Rectal smooth muscle tissue (tissue), 1 donor: ENCODE measurements at regions not wholly inside any gene's neighbourhood (a gene's known extent, or its start where the extent isn't known, plus 50 kb on each side); places are given as distances from the start of the nearest gene placed in this dataset.

Source experiments
- H3K27ac ChIP-seq: one replicate; pipeline ENCODE4 v1.7.0; 2013; ENCODE audit warnings: low read depth, low read length, inconsistent platforms
- H3K27me3 ChIP-seq: one replicate; pipeline ENCODE4 v1.7.0; 2013; ENCODE audit warnings: low read length; ENCODE audit not compliant: control insufficient read depth, insufficient read depth
- H3K36me3 ChIP-seq: one replicate; pipeline ENCODE4 v1.7.0; 2013; ENCODE audit warnings: low read length; ENCODE audit not compliant: control insufficient read depth, insufficient read depth
- H3K4me1 ChIP-seq: one replicate; pipeline ENCODE4 v1.7.0; 2013; ENCODE audit warnings: low read length; ENCODE audit not compliant: control insufficient read depth, insufficient read depth
- H3K4me3 ChIP-seq: one replicate; pipeline ENCODE4 v1.7.0; 2013; ENCODE audit warnings: low read length
- H3K9ac ChIP-seq: one replicate; pipeline ENCODE4 v1.7.0; 2013; ENCODE audit warnings: low read length

GRCh38 chr5:82346399-82347165, 68.4 kb upstream of the RPS23 start:
- no peak overlapping the region for H3K4me3 ChIP-seq
- H3K27ac ChIP-seq = peak overlapping the region; percentile 33
- H3K27me3 ChIP-seq = no peaks in the 10 kb centered on the region
- no peak overlapping the region for H3K9ac ChIP-seq
- H3K4me1 ChIP-seq = no peaks in the 10 kb centered on the region
- H3K36me3 ChIP-seq = no peaks in the 10 kb centered on the region

- no peaks in the 10 kb centered on the region for H3K36me3 ChIP-seq
- H3K4me3 ChIP-seq = no peak overlapping the region
- no peaks in the 10 kb centered on the region for H3K27me3 ChIP-seq
- H3K4me1 ChIP-seq = no peaks in the 10 kb centered on the region
- no peak overlapping the region for H3K9ac ChIP-seq
- H3K27ac ChIP-seq = no peak overlapping the region
These were observed 67.0 kb upstream of the RPS23 start for GRCh38 chr5:82345108-82345507.

DNA sequence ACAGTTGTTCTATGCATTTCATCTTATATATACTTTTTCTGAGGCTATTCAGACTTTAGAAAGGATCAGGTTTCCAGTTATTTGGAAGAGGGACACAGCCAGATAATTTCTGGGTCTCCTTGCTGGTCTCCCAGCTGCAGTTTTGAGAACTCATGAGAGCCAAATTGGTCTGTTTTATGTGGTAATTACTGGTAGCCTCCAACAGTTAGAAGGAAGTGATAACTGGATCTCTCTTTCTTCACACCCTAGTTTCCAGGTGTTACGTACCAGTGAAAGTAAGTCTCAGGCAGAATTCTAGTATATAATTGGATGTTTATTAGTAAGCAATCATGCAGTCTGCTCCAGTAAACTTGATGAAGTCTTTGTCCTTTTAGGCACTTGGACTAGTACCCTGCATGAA, 63.2 kb upstream of the RPS23 start:
- H3K36me3 ChIP-seq = no peaks in the 10 kb centered on the region
- no peaks in the 10 kb centered on the region for H3K4me1 ChIP-seq
- no peak overlapping the region for H3K9ac ChIP-seq
- no peak overlapping the region for H3K4me3 ChIP-seq
- H3K27me3 ChIP-seq = no peaks in the 10 kb centered on the region
- no peak overlapping the region for H3K27ac ChIP-seq

GRCh38 chr5:82340799-82341198, 62.6 kb upstream of the RPS23 start:
- Histone ChIP-seq H3K27me3 (no peaks in the 10 kb centered on the region), H3K36me3 (no peaks in the 10 kb centered on the region), H3K4me3 (no peak overlapping the region), H3K4me1 (no peaks in the 10 kb centered on the region), H3K27ac (no peak overlapping the region), H3K9ac (no peak overlapping the region)

GRCh38 chr5:82339792-82340191, 61.6 kb upstream of the RPS23 start:
- Histone ChIP-seq H3K27ac (no peak overlapping the region), H3K9ac (no peak overlapping the region), H3K4me3 (no peak overlapping the region), H3K36me3 (no peaks in the 10 kb centered on the region), H3K27me3 (no peaks in the 10 kb centered on the region), H3K4me1 (peaks cover 1% of the 10 kb centered on the region)

DNA sequence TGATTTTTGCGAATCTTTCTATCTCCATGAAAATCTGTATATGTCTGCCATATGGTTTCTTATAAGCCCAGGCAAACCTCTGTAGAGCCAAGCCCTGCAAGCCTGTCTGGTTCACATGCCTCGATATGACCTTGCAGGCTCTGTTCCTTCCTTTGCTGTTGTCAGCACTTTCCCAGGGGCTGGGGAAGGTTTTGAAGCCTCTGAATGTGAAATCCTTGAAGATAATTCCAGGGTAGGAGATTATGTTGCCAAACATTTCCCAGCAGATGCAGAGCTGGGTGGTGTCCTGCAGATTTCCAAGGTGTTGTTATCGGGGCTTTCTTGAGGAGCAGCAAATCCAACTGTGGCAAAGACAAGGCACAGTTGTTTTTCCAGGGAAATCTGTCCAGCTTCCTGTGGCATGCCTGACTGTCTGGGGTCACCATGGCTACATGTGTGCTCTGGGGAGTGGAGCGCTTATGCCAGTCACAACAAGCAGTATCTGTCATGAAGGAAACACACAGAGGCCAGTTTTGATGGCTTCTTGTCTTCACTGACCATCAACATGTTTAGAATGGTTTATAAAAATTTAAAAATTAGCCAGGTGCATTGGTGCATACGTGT, 60.7 kb upstream of the RPS23 start:
- no peaks in the 10 kb centered on the region for H3K36me3 ChIP-seq
- H3K4me3 ChIP-seq = no peak overlapping the region
- H3K4me1 ChIP-seq = peaks cover 6% of the 10 kb centered on the region
- no peaks in the 10 kb centered on the region for H3K27me3 ChIP-seq
- no peak overlapping the region for H3K9ac ChIP-seq
- H3K27ac ChIP-seq = no peak overlapping the region

GRCh38 chr5:82336959-82337351, 58.8 kb upstream of the RPS23 start:
- Histone ChIP-seq H3K4me1 (peaks cover 6% of the 10 kb centered on the region), H3K36me3 (no peaks in the 10 kb centered on the region), H3K9ac (no peak overlapping the region), H3K27ac (no peak overlapping the region), H3K4me3 (no peak overlapping the region), H3K27me3 (no peaks in the 10 kb centered on the region)

DNA sequence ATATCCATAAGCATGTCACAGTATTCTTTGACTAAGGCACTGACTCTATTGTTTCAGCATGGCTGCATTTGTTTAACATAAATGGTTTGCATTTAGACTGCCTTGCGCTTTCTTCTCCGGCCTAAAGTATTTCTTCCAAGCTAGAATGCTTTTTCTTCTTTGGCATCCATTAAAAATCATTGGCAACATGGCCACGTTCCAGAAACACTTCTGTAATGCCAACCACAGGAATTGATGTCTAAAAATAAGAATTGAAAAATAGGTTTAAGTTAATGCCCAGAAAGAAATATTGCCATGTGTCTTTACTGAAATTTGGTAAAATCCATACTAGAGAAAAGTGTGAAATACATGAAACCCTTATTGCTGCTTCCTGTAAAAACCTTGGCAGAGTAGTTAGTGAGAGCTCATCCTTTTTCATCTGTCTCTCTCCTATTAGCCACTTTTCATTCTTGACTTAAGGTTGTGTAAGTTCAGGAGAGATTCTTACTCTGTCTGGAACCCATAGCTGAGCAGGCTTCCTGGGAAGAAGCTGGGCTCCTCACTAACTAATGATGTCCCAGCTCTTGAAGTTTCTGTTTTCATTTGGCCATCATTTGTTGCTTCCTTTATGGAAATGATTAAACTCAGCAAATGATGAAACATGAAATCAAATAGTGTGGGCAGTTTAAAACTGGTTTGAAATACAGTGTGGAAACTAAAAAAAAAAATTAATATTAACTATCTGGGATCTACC, 58.2 kb upstream of the RPS23 start:
- no peak overlapping the region for H3K27ac ChIP-seq
- H3K27me3 ChIP-seq = no peaks in the 10 kb centered on the region
- H3K4me1 ChIP-seq = peaks cover 6% of the 10 kb centered on the region
- no peak overlapping the region for H3K4me3 ChIP-seq
- H3K36me3 ChIP-seq = no peaks in the 10 kb centered on the region
- H3K9ac ChIP-seq = no peak overlapping the region

GRCh38 chr5:82335806-82336205, 57.7 kb upstream of the RPS23 start:
- no peaks in the 10 kb centered on the region for H3K36me3 ChIP-seq
- H3K27ac ChIP-seq = no peak overlapping the region
- no peak overlapping the region for H3K4me3 ChIP-seq
- H3K9ac ChIP-seq = no peak overlapping the region
- peaks cover 6% of the 10 kb centered on the region for H3K4me1 ChIP-seq
- H3K27me3 ChIP-seq = no peaks in the 10 kb centered on the region

- H3K9ac ChIP-seq = no peak overlapping the region
- no peaks in the 10 kb centered on the region for H3K36me3 ChIP-seq
- H3K4me1 ChIP-seq = peaks cover 6% of the 10 kb centered on the region
- H3K4me3 ChIP-seq = no peak overlapping the region
- H3K27me3 ChIP-seq = no peaks in the 10 kb centered on the region
- H3K27ac ChIP-seq = peak overlapping the region; percentile 6
These were observed 56.7 kb upstream of the RPS23 start for GRCh38 chr5:82334856-82335255.

GRCh38 chr5:82334085-82334692, 56.0 kb upstream of the RPS23 start:
- Histone ChIP-seq H3K27ac (no peak overlapping the region), H3K4me3 (no peak overlapping the region), H3K36me3 (no peaks in the 10 kb centered on the region), H3K4me1 (peaks cover 6% of the 10 kb centered on the region), H3K9ac (no peak overlapping the region), H3K27me3 (no peaks in the 10 kb centered on the region)

- Histone ChIP-seq H3K36me3 (no peaks in the 10 kb centered on the region), H3K9ac (no peak overlapping the region), H3K4me3 (no peak overlapping the region), H3K27me3 (no peaks in the 10 kb centered on the region), H3K27ac (no peak overlapping the region), H3K4me1 (peaks cover 6% of the 10 kb centered on the region)
These were observed 54.9 kb upstream of the RPS23 start for GRCh38 chr5:82332886-82333615.
